ENCODE measurements at regions not wholly inside any gene's neighbourhood (a gene's known extent, or its start where the extent isn't known, plus 50 kb on each side); places are given as distances from the start of the nearest gene placed in this dataset.

GRCh38 chr1:163768576-163768975 is 446.8 kb downstream of the NUF2 start:
- Mint-ChIP-seq H3K36me3 (peaks cover 2% of the 10 kb centered on the region; the same call in 1 of the 2 replicates), H3K9me3 (peaks cover 9% of the 10 kb centered on the region), H3K4me1 (0 out of 2 replicates have a peak, but pooled peaks cover 3% of the 10 kb centered on the region), H3K27ac (no peak overlapping the region), H3K27me3 (ENCODE audit: low read depth) (no peaks in the 10 kb centered on the region), H3K4me3 (no peak overlapping the region)
- DNase-seq (ENCODE audit: low spot score) = no peak
- TF ChIP-seq ZSCAN18 (CRISPR knock-in tag; IDR thresholded peaks at IDR 0.05) (no peak), ATF2 (CRISPR knock-in tag; IDR thresholded peaks at IDR 0.05; ENCODE audit: borderline replicate concordance, low read depth) (no peak), FOXP1 (CRISPR knock-in tag; IDR thresholded peaks at IDR 0.05; ENCODE audit: borderline replicate concordance) (no peak), ZMAT4 (CRISPR knock-in tag; IDR thresholded peaks at IDR 0.05) (no peak), EMX1 (CRISPR knock-in tag; IDR thresholded peaks at IDR 0.05) (no peak), TEAD4 (CRISPR knock-in tag; IDR thresholded peaks at IDR 0.05) (no peak), USF2 (CRISPR knock-in tag; IDR thresholded peaks at IDR 0.05) (no peak), AR (CRISPR knock-in tag; IDR thresholded peaks at IDR 0.05) (no peak), AFF4 (CRISPR knock-in tag; IDR thresholded peaks at IDR 0.05; ENCODE audit: borderline replicate concordance) (no peak), PRRX2 (CRISPR knock-in tag; IDR thresholded peaks at IDR 0.05) (no peak), ESRRA (CRISPR knock-in tag; IDR thresholded peaks at IDR 0.05; ENCODE audit: borderline replicate concordance) (no peak), ATF3 (CRISPR knock-in tag; conservative IDR thresholded peaks at IDR 0.05) (no peak), USF1 (CRISPR knock-in tag; IDR thresholded peaks at IDR 0.05) (no peak), SMAD3 (CRISPR knock-in tag; IDR thresholded peaks at IDR 0.05; ENCODE audit: borderline replicate concordance) (no peak), ZNF671 (CRISPR knock-in tag; IDR thresholded peaks at IDR 0.05) (no peak), ZNF317 (CRISPR knock-in tag; IDR thresholded peaks at IDR 0.05; ENCODE audit: borderline replicate concordance, low read depth) (no peak)
- ChIA-PET CTCF (no interaction called here), POLR2A (no interaction called here)
- no peak for ATAC-seq

Data from WTC11 (cell line).